ENCODE measurements at regions not wholly inside any gene's neighbourhood (a gene's known extent, or its start where the extent isn't known, plus 50 kb on each side); places are given as distances from the start of the nearest gene placed in this dataset.

DNA sequence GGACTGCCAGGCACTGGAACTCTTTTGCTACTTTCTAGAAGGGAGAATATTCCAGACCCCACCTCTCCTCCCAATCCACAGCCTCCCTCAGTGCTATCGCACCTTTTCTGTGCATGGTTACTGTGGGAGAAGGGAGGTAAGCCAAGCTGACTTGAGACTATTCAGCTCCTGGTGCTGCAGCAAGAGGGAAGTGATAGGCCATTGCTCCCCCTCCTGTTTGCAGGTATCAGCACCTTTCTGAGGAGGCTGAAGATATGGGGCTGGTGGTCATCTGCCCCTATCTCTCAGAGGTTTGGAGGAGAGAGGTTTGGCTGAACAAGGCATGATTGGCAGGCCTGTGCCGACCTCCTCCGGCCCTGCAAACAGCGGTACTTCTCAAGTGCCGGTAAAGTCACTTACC, 103.3 kb upstream of the GATB start:
- WGBS (ENCODE audit: insufficient coverage, low lambda C conversion rate), result no CpG with 5 or more reads among the region's 5 CpGs
- H3K27ac ChIP-seq (ENCODE audit: low read length), result no peak overlapping the region
- no peak for DNase-seq
- H3K4me3 ChIP-seq (ENCODE audit: low read length), result no peak overlapping the region
- no peaks in the 10 kb centered on the region for H3K9me3 ChIP-seq (ENCODE audit: control insufficient read depth, low read depth, low read length)
- no peaks in the 10 kb centered on the region for H3K4me1 ChIP-seq (ENCODE audit: control insufficient read depth, insufficient read depth, low read length)
- no peaks in the 10 kb centered on the region for H3K36me3 ChIP-seq (ENCODE audit: control insufficient read depth, insufficient read depth, low read length)
- H3K27me3 ChIP-seq (ENCODE audit: control insufficient read depth, insufficient read depth, low read length), result no peaks in the 10 kb centered on the region

GRCh38 chr4:151862766-151863165, 102.0 kb upstream of the GATB start:
- H3K4me3 ChIP-seq (ENCODE audit: low read length), result no peak overlapping the region
- H3K27me3 ChIP-seq (ENCODE audit: control insufficient read depth, insufficient read depth, low read length), result peaks cover under 1% of the 10 kb centered on the region
- no peaks in the 10 kb centered on the region for H3K36me3 ChIP-seq (ENCODE audit: control insufficient read depth, insufficient read depth, low read length)
- no peaks in the 10 kb centered on the region for H3K4me1 ChIP-seq (ENCODE audit: control insufficient read depth, insufficient read depth, low read length)
- no peaks in the 10 kb centered on the region for H3K9me3 ChIP-seq (ENCODE audit: control insufficient read depth, low read depth, low read length)
- DNase-seq, result no peak
- no peak overlapping the region for H3K27ac ChIP-seq (ENCODE audit: low read length)
- WGBS (ENCODE audit: insufficient coverage, low lambda C conversion rate), result no CpG with 5 or more reads among the region's 7 CpGs

DNA sequence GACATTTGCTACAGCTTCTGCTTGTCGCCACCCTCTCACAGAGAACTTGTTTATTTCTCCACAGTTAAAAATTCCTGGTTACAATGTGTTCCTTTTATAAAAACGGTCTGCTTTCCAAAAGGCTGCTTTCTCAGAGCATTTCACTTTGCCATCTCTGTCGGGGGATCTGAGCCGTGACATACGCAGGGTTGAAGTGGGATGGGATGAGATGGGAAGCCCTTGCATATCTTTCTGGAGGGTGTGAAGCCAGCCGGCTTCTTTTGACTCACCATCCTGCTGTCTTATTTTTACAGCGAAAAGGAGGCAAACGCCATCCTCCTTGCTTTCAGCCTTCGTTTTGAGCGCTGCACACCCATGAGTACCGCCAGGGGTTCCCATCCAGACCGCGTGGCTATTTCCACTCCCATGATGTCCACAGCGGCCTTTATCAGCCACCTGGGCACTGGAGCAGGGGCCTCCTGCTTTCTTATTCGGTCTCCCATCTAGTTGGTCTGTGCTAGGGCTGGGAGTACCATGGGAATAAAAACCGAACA, 99.8 kb upstream of the GATB start:
- H3K27me3 ChIP-seq (ENCODE audit: control insufficient read depth, insufficient read depth, low read length), result peaks cover 5% of the 10 kb centered on the region
- no peak overlapping the region for H3K4me3 ChIP-seq (ENCODE audit: low read length)
- H3K4me1 ChIP-seq (ENCODE audit: control insufficient read depth, insufficient read depth, low read length), result no peaks in the 10 kb centered on the region
- no CpG with 5 or more reads among the region's 16 CpGs for WGBS (ENCODE audit: insufficient coverage, low lambda C conversion rate)
- no peaks in the 10 kb centered on the region for H3K36me3 ChIP-seq (ENCODE audit: control insufficient read depth, insufficient read depth, low read length)
- no peaks in the 10 kb centered on the region for H3K9me3 ChIP-seq (ENCODE audit: control insufficient read depth, low read depth, low read length)
- H3K27ac ChIP-seq (ENCODE audit: low read length), result no peak overlapping the region
- no peak for DNase-seq

DNA sequence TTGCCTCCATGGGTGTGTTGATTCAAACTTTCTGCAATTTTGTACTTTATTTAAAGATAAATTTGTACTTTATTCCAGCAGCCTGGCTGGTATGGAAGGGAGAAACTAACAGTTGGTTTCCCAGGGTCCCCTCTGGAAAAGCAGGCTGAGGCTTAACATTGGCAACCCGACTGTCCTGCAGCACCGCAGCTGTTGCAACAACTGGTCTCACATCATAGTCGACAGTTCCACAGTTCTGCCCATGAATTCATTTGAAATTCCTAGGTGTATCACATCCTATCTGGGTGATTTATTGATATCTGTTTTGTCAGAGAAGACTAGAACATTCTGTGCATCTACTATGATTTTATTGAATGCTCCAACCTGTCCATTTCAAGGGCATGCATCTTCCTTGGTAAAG, 98.8 kb upstream of the GATB start:
- no peak for DNase-seq
- H3K36me3 ChIP-seq (ENCODE audit: control insufficient read depth, insufficient read depth, low read length), result no peaks in the 10 kb centered on the region
- H3K27ac ChIP-seq (ENCODE audit: low read length), result no peak overlapping the region
- H3K4me1 ChIP-seq (ENCODE audit: control insufficient read depth, insufficient read depth, low read length), result no peaks in the 10 kb centered on the region
- H3K27me3 ChIP-seq (ENCODE audit: control insufficient read depth, insufficient read depth, low read length), result peaks cover 5% of the 10 kb centered on the region
- no peak overlapping the region for H3K4me3 ChIP-seq (ENCODE audit: low read length)
- WGBS (ENCODE audit: insufficient coverage, low lambda C conversion rate), result no CpG with 5 or more reads among the region's 3 CpGs
- H3K9me3 ChIP-seq (ENCODE audit: control insufficient read depth, low read depth, low read length), result no peaks in the 10 kb centered on the region

GRCh38 chr4:151858356-151858755, 97.5 kb upstream of the GATB start:
- no peaks in the 10 kb centered on the region for H3K9me3 ChIP-seq (ENCODE audit: control insufficient read depth, low read depth, low read length)
- no peaks in the 10 kb centered on the region for H3K4me1 ChIP-seq (ENCODE audit: control insufficient read depth, insufficient read depth, low read length)
- no peak overlapping the region for H3K27ac ChIP-seq (ENCODE audit: low read length)
- H3K36me3 ChIP-seq (ENCODE audit: control insufficient read depth, insufficient read depth, low read length), result no peaks in the 10 kb centered on the region
- H3K4me3 ChIP-seq (ENCODE audit: low read length), result no peak overlapping the region
- WGBS (ENCODE audit: insufficient coverage, low lambda C conversion rate), result no CpG with 5 or more reads among the region's 4 CpGs
- peaks cover 5% of the 10 kb centered on the region for H3K27me3 ChIP-seq (ENCODE audit: control insufficient read depth, insufficient read depth, low read length)
- no peak for DNase-seq

DNA sequence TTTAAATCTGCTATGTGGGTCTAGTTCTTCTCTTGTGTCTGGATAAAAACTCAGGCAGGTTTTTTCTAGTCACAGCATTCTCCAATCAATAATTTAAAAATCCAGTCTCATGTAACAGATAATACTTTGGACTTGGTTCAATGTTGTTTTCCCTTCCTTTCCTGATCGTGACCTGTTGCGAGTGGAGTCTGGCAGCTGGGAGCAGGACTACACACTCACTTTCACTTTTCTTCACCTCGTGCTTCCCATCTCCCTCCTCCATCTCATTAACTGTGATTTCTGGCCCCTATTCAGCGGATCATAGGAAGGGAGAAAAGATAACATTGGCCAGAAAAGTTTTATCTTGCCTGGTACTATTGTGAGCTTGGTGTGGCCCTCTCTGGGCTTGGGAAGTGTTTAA, 96.6 kb upstream of the GATB start:
- Histone ChIP-seq H3K27ac (ENCODE audit: low read length) (no peak overlapping the region), H3K9me3 (ENCODE audit: control insufficient read depth, low read depth, low read length) (no peaks in the 10 kb centered on the region), H3K36me3 (ENCODE audit: control insufficient read depth, insufficient read depth, low read length) (no peaks in the 10 kb centered on the region), H3K4me3 (ENCODE audit: low read length) (no peak overlapping the region), H3K27me3 (ENCODE audit: control insufficient read depth, insufficient read depth, low read length) (peaks cover 5% of the 10 kb centered on the region), H3K4me1 (ENCODE audit: control insufficient read depth, insufficient read depth, low read length) (no peaks in the 10 kb centered on the region)
- WGBS (ENCODE audit: insufficient coverage, low lambda C conversion rate), result no CpG with 5 or more reads among the region's 4 CpGs
- DNase-seq, result peak in 1 of 2 donors; percentile 15

GRCh38 chr4:151855747-151856146, 94.9 kb upstream of the GATB start:
- Histone ChIP-seq H3K4me3 (ENCODE audit: low read length) (no peak overlapping the region), H3K4me1 (ENCODE audit: control insufficient read depth, insufficient read depth, low read length) (no peaks in the 10 kb centered on the region), H3K27ac (ENCODE audit: low read length) (no peak overlapping the region), H3K9me3 (ENCODE audit: control insufficient read depth, low read depth, low read length) (no peaks in the 10 kb centered on the region), H3K27me3 (ENCODE audit: control insufficient read depth, insufficient read depth, low read length) (peaks cover 5% of the 10 kb centered on the region), H3K36me3 (ENCODE audit: control insufficient read depth, insufficient read depth, low read length) (no peaks in the 10 kb centered on the region)
- WGBS (ENCODE audit: insufficient coverage, low lambda C conversion rate), result no CpG with 5 or more reads among the region's 1 CpG
- DNase-seq, result no peak

- Histone ChIP-seq H3K36me3 (ENCODE audit: control insufficient read depth, insufficient read depth, low read length) (no peaks in the 10 kb centered on the region), H3K27ac (ENCODE audit: low read length) (no peak overlapping the region), H3K4me3 (ENCODE audit: low read length) (no peak overlapping the region), H3K27me3 (ENCODE audit: control insufficient read depth, insufficient read depth, low read length) (peaks cover 5% of the 10 kb centered on the region), H3K9me3 (ENCODE audit: control insufficient read depth, low read depth, low read length) (no peaks in the 10 kb centered on the region), H3K4me1 (ENCODE audit: control insufficient read depth, insufficient read depth, low read length) (no peaks in the 10 kb centered on the region)
- no CpG with 5 or more reads among the region's 1 CpG for whole genome bisulfite sequencing (ENCODE audit: insufficient coverage, low lambda C conversion rate)
- no peak for DNase-seq
Observed at GRCh38 chr4:151854731-151855130, 93.9 kb upstream of the GATB start.

- Histone ChIP-seq H3K4me1 (ENCODE audit: control insufficient read depth, insufficient read depth, low read length) (no peaks in the 10 kb centered on the region), H3K27me3 (ENCODE audit: control insufficient read depth, insufficient read depth, low read length) (peaks cover 9% of the 10 kb centered on the region), H3K9me3 (ENCODE audit: control insufficient read depth, low read depth, low read length) (no peaks in the 10 kb centered on the region), H3K4me3 (ENCODE audit: low read length) (no peak overlapping the region), H3K27ac (ENCODE audit: low read length) (no peak overlapping the region), H3K36me3 (ENCODE audit: control insufficient read depth, insufficient read depth, low read length) (no peaks in the 10 kb centered on the region)
- no peak for DNase-seq
- 60% methylated on average over 1 of the region's 4 CpGs for WGBS (ENCODE audit: insufficient coverage, low lambda C conversion rate)
Observed at GRCh38 chr4:151853034-151853433, 92.2 kb upstream of the GATB start.

- Histone ChIP-seq H3K9me3 (ENCODE audit: control insufficient read depth, low read depth, low read length) (no peaks in the 10 kb centered on the region), H3K27me3 (ENCODE audit: control insufficient read depth, insufficient read depth, low read length) (peaks cover 5% of the 10 kb centered on the region)
- WGBS (ENCODE audit: insufficient coverage, low lambda C conversion rate), result no CpG with 5 or more reads among the region's 2 CpGs
Observed at GRCh38 chr4:151852202-151852601, 91.4 kb upstream of the GATB start.

GRCh38 chr4:151851354-151851753, 90.5 kb upstream of the GATB start:
- Histone ChIP-seq H3K27ac (ENCODE audit: low read length) (no peak overlapping the region), H3K27me3 (ENCODE audit: control insufficient read depth, insufficient read depth, low read length) (peaks cover 5% of the 10 kb centered on the region), H3K4me3 (ENCODE audit: low read length) (no peak overlapping the region), H3K4me1 (ENCODE audit: control insufficient read depth, insufficient read depth, low read length) (no peaks in the 10 kb centered on the region), H3K9me3 (ENCODE audit: control insufficient read depth, low read depth, low read length) (no peaks in the 10 kb centered on the region), H3K36me3 (ENCODE audit: control insufficient read depth, insufficient read depth, low read length) (no peaks in the 10 kb centered on the region)
- WGBS (ENCODE audit: insufficient coverage, low lambda C conversion rate), result no CpG with 5 or more reads among the region's 2 CpGs
- peak in 1 of 2 donors; percentile 50 for DNase-seq

More at GRCh38 chr4:151852202-151852601, 91.4 kb upstream of the GATB start:
- no peaks in the 10 kb centered on the region for H3K36me3 ChIP-seq (ENCODE audit: control insufficient read depth, insufficient read depth, low read length)
- DNase-seq, result no peak
- no peak overlapping the region for H3K27ac ChIP-seq (ENCODE audit: low read length)
- no peak overlapping the region for H3K4me3 ChIP-seq (ENCODE audit: low read length)
- no peaks in the 10 kb centered on the region for H3K4me1 ChIP-seq (ENCODE audit: control insufficient read depth, insufficient read depth, low read length)

All from large intestine (tissue), 3 donors.